ENCODE measurements at regions not wholly inside any gene's neighbourhood (a gene's known extent, or its start where the extent isn't known, plus 50 kb on each side); places are given as distances from the start of the nearest gene placed in this dataset.

DNA sequence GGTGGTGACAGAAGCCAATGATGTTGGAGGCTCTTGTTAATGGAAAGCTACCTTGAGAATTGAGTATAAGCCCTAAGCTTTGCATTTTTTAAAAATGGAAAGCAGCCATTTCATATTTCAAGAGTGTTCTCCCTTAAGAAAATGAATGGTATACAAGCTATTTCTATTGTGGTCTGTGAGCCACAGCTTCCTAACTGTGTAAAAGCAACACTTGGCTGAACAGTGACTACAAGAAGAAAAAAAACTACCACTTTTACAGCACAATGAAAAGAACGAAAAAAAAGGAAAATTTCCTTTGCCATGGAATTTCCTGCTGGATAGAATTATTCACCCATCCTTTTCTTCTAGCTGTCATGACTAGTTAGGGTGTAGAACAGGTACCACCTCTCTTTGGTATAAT, 397.1 kb upstream of the BTBD3 start:
- no peak overlapping the region for H3K27ac Mint-ChIP-seq
- Histone ChIP-seq H3K36me3 (ENCODE audit: insufficient read depth) (no peaks in the 10 kb centered on the region), H3K79me2 (replicated peaks; ENCODE audit: insufficient read depth) (no peaks in the 10 kb centered on the region), H3K9me2 (ENCODE audit: insufficient read depth) (peaks cover 15% of the 10 kb centered on the region; the same call in 1 of the 2 replicates), H4K20me1 (replicated peaks; ENCODE audit: insufficient read depth) (no peaks in the 10 kb centered on the region), H3K4me3 (no peak overlapping the region), H3K4me1 (ENCODE audit: insufficient read depth) (peaks cover 3% of the 10 kb centered on the region; the same call in 1 of the 2 replicates), H3K27ac (ENCODE audit: low read depth) (no peak overlapping the region), H3F3A (replicated peaks; ENCODE audit: low read depth) (no peaks in the 10 kb centered on the region), H3K27me3 (ENCODE audit: insufficient read depth) (no peaks in the 10 kb centered on the region), H2AFZ (no peak overlapping the region), H3K4me2 (no peak overlapping the region)
- ATAC-seq (no peak), DNase-seq (ENCODE audit: low spot score) (no peak)
- H3K27me3 Mint-ChIP-seq (ENCODE audit: insufficient read depth, low read depth, poor library complexity): no peaks in the 10 kb centered on the region
- TF ChIP-seq, protein P1, sequence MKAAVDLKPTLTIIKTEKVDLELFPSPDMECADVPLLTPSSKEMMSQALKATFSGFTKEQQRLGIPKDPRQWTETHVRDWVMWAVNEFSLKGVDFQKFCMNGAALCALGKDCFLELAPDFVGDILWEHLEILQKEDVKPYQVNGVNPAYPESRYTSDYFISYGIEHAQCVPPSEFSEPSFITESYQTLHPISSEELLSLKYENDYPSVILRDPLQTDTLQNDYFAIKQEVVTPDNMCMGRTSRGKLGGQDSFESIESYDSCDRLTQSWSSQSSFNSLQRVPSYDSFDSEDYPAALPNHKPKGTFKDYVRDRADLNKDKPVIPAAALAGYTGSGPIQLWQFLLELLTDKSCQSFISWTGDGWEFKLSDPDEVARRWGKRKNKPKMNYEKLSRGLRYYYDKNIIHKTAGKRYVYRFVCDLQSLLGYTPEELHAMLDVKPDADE (IDR thresholded peaks at IDR 0.05): no peak
- TF ChIP-seq, protein P2, sequence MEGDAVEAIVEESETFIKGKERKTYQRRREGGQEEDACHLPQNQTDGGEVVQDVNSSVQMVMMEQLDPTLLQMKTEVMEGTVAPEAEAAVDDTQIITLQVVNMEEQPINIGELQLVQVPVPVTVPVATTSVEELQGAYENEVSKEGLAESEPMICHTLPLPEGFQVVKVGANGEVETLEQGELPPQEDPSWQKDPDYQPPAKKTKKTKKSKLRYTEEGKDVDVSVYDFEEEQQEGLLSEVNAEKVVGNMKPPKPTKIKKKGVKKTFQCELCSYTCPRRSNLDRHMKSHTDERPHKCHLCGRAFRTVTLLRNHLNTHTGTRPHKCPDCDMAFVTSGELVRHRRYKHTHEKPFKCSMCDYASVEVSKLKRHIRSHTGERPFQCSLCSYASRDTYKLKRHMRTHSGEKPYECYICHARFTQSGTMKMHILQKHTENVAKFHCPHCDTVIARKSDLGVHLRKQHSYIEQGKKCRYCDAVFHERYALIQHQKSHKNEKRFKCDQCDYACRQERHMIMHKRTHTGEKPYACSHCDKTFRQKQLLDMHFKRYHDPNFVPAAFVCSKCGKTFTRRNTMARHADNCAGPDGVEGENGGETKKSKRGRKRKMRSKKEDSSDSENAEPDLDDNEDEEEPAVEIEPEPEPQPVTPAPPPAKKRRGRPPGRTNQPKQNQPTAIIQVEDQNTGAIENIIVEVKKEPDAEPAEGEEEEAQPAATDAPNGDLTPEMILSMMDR (conservative IDR thresholded peaks at IDR 0.05; ENCODE audit: low read depth in 2 of 2): no peak
- H3K9me3 Mint-ChIP-seq: peaks cover 2% of the 10 kb centered on the region; the same call in 2 of the 3 replicates
- H3K36me3 Mint-ChIP-seq (ENCODE audit: low read depth): peaks cover 17% of the 10 kb centered on the region
- no peaks in the 10 kb centered on the region for H3K4me1 Mint-ChIP-seq
- no peak overlapping the region for H3K4me3 Mint-ChIP-seq

DNA sequence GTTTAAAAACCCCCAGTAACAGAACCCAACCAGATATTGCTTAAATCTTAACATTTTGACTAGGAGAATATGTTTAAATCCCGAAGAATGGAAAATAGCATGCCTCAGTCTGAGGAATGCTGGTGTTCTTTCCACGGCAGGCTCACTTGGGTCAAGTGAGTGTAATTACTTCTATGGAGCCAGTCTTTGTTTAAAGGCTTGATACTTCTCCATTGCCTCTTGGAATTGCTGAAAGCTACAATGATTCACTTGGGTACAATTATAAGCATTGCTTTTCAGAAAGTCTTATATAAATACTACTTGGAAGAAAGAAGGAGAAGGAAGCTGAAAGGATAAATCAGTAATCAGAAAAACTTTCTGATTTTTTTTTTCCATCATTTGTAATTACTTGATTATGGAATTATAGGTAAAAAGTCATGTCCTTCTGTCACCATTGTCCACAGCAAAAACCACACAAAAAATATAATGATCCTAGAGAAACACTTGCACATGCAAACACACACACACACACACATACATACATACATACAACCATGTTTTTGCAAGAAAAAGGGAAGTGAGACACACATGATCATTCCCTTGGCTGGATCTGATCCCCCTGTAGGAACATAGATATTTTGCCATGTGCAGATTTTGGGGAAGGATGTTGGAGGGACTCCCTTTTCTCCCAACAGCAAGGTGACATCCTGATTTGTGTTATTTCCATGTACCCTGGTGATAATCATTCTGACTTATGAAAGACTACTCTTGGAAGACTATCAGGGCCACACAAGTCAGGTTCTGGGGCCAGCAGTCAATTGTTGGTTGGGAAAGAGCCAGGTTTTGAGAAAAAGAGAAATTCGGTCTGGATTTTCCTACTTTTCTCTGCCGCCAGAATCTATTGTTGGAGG, 396.0 kb upstream of the BTBD3 start:
- DNase-seq (ENCODE audit: low spot score) (no peak), ATAC-seq (no peak)
- no peak overlapping the region for H3K27ac Mint-ChIP-seq
- H3K4me3 ChIP-seq: no peak overlapping the region
- H3K4me3 Mint-ChIP-seq: no peak overlapping the region
- H3K27ac ChIP-seq (ENCODE audit: low read depth): no peak overlapping the region
- H4K20me1 ChIP-seq (replicated peaks; ENCODE audit: insufficient read depth): no peaks in the 10 kb centered on the region
- H3K79me2 ChIP-seq (replicated peaks; ENCODE audit: insufficient read depth): no peaks in the 10 kb centered on the region
- H3K9me3 Mint-ChIP-seq: peaks cover 4% of the 10 kb centered on the region; the same call in 2 of the 3 replicates
- H2AFZ ChIP-seq: no peak overlapping the region; the same call in 1 of the 2 replicates
- H3K4me2 ChIP-seq: no peak overlapping the region
- H3F3A ChIP-seq (replicated peaks; ENCODE audit: low read depth): no peaks in the 10 kb centered on the region
- H3K36me3 Mint-ChIP-seq (ENCODE audit: low read depth): peaks cover 17% of the 10 kb centered on the region; the same call in 2 of the 3 replicates
- H3K4me1 ChIP-seq (ENCODE audit: insufficient read depth): peaks cover 3% of the 10 kb centered on the region; the same call in 1 of the 2 replicates
- TF ChIP-seq CREB1 (CRISPR knock-in tag; IDR thresholded peaks at IDR 0.05; ENCODE audit: low read depth) (no peak), JUNB (IDR thresholded peaks at IDR 0.05; ENCODE audit: unreplicated experiment) (no peak), EZH2phosphoT487 (IDR thresholded peaks at IDR 0.05; ENCODE audit: unreplicated experiment) (no peak), ZNF114 (CRISPR knock-in tag; IDR thresholded peaks at IDR 0.05) (no peak), STAT1 (IDR thresholded peaks at IDR 0.05; ENCODE audit: unreplicated experiment) (no peak), ZNF331 (CRISPR knock-in tag; IDR thresholded peaks at IDR 0.05; ENCODE audit: low read depth) (no peak), POLR2AphosphoS5 (IDR thresholded peaks at IDR 0.05; ENCODE audit: low read depth) (no peak)
- TF ChIP-seq, protein P1 (IDR thresholded peaks at IDR 0.05): no peak
- TF ChIP-seq, protein P3, sequence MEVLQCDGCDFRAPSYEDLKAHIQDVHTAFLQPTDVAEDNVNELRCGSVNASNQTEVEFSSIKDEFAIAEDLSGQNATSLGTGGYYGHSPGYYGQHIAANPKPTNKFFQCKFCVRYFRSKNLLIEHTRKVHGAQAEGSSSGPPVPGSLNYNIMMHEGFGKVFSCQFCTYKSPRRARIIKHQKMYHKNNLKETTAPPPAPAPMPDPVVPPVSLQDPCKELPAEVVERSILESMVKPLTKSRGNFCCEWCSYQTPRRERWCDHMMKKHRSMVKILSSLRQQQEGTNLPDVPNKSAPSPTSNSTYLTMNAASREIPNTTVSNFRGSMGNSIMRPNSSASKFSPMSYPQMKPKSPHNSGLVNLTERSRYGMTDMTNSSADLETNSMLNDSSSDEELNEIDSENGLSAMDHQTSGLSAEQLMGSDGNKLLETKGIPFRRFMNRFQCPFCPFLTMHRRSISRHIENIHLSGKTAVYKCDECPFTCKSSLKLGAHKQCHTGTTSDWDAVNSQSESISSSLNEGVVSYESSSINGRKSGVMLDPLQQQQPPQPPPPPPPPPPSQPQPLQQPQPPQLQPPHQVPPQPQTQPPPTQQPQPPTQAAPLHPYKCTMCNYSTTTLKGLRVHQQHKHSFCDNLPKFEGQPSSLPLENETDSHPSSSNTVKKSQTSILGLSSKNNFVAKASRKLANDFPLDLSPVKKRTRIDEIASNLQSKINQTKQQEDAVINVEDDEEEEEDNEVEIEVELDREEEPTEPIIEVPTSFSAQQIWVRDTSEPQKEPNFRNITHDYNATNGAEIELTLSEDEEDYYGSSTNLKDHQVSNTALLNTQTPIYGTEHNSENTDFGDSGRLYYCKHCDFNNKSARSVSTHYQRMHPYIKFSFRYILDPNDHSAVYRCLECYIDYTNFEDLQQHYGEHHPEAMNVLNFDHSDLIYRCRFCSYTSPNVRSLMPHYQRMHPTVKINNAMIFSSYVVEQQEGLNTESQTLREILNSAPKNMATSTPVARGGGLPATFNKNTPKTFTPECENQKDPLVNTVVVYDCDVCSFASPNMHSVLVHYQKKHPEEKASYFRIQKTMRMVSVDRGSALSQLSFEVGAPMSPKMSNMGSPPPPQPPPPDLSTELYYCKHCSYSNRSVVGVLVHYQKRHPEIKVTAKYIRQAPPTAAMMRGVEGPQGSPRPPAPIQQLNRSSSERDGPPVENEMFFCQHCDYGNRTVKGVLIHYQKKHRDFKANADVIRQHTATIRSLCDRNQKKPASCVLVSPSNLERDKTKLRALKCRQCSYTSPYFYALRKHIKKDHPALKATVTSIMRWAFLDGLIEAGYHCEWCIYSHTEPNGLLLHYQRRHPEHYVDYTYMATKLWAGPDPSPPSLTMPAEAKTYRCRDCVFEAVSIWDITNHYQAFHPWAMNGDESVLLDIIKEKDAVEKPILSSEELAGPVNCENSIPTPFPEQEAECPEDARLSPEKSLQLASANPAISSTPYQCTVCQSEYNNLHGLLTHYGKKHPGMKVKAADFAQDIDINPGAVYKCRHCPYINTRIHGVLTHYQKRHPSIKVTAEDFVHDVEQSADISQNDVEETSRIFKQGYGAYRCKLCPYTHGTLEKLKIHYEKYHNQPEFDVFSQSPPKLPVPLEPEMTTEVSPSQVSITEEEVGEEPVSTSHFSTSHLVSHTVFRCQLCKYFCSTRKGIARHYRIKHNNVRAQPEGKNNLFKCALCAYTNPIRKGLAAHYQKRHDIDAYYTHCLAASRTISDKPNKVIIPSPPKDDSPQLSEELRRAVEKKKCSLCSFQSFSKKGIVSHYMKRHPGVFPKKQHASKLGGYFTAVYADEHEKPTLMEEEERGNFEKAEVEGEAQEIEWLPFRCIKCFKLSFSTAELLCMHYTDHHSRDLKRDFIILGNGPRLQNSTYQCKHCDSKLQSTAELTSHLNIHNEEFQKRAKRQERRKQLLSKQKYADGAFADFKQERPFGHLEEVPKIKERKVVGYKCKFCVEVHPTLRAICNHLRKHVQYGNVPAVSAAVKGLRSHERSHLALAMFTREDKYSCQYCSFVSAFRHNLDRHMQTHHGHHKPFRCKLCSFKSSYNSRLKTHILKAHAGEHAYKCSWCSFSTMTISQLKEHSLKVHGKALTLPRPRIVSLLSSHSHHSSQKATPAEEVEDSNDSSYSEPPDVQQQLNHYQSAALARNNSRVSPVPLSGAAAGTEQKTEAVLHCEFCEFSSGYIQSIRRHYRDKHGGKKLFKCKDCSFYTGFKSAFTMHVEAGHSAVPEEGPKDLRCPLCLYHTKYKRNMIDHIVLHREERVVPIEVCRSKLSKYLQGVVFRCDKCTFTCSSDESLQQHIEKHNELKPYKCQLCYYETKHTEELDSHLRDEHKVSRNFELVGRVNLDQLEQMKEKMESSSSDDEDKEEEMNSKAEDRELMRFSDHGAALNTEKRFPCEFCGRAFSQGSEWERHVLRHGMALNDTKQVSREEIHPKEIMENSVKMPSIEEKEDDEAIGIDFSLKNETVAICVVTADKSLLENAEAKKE (CRISPR knock-in tag; IDR thresholded peaks at IDR 0.05): no peak
- H3K36me3 ChIP-seq (ENCODE audit: insufficient read depth): no peaks in the 10 kb centered on the region
- H3K27me3 Mint-ChIP-seq (ENCODE audit: insufficient read depth, low read depth, poor library complexity): no peaks in the 10 kb centered on the region
- no peaks in the 10 kb centered on the region for H3K4me1 Mint-ChIP-seq
- no peaks in the 10 kb centered on the region for H3K27me3 ChIP-seq (ENCODE audit: insufficient read depth)
- peaks cover 11% of the 10 kb centered on the region; the same call in 1 of the 2 replicates for H3K9me2 ChIP-seq (ENCODE audit: insufficient read depth)

Data from GM23338 (cell line).